CD4-positive, alpha-beta T cell treated with Interleukin-15 for 1 hour (primary cell): ENCODE measurements at regions not wholly inside any gene's neighbourhood (a gene's known extent, or its start where the extent isn't known, plus 50 kb on each side); places are given as distances from the start of the nearest gene placed in this dataset.

Experiments
- DNase-seq: peaks from one replicate; pipeline ENCODE4 v3.0.0-alpha.2; 2020

DNA sequence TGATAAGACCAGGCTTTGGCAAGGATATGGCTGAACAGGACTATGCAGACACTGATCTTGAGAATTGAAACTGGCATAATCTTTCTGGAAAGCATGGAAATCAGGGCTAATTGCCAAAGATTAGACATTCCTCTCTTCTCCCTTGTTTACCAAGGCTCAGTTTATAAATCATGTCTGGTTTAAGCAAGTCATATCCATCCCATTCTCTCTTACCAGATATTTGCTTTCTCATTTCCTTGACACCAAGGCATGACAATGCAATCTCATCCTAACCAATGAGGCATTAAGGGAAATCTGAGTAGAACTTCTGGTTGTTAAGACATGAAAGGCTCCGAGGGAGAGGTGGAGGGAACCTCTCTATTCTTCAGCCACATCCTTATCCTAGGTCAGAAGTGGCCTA is 110.3 kb upstream of the CEP85L start:
- DNase-seq: no peak

DNA sequence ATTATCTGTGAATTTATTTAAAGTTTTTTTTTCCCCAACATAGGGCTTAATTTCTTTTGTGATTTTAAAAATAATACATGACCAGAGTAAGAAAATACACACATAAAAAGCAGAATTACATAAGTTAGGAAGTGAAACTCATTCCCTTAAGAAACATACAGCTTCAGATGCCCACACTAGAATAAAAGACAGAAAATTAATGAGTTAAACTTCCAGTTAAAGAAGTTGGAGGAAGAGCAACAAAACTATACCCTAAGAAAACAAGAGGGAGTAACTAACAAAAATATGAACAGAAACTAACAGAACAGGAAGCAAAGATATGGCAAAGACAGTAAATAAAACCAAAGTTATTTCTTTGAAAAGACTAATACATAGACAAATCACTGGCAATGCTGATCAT is 107.6 kb upstream of the CEP85L start:
- DNase-seq: no peak

DNA sequence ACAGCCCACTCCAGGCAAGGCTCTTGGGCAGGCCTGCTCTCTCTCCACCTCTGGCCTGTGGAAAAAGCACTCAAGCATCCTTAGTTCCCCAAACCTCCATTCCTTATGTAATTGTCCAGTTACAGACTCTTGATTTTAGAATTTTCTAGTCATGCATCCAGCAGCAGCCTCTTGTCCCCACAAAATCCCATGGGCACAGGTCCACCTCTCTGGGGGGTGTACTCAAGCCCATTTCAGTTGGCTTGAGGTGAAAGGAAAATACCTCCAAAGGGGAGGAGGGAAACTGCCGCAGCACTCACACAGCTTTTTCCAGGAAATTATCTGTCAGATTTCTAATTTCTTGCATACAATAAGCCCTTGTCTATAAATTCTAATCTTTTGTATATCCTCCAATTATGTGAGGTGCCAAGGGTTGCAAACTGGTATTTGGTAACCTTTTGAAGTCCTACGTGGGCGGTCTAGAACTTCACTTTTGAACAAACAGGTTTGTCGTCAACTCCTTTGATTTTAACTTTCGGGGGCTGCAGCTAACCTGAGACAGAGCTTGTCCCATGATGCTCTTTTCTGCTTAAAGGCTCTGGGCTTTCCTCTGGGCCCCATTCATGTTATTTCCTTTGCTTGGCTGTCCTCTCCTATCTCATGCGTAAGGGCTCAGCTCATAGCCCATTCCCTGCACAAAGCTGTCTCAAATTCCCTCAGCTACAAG is 104.7 kb upstream of the CEP85L start:
- DNase-seq: no peak

DNA sequence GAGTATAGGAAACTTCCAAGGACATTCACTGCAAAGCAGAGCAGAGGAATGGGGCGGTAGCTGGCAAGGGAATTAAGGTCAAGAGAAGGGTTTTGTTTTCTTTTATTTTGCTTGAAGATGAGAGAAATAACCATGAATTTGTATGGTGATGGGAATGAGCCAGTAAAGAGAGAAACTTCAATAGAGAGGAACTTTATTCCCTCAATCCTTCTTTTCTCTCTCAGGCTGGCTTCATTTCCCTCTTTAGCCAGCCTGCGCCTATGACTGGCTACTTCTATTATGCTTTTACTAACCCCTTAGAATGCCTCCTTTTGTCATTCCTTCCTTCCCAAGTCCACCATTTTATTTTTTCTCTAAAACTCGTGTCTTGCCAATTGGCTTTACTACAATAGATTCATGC is 101.4 kb upstream of the CEP85L start:
- DNase-seq: no peak

DNA sequence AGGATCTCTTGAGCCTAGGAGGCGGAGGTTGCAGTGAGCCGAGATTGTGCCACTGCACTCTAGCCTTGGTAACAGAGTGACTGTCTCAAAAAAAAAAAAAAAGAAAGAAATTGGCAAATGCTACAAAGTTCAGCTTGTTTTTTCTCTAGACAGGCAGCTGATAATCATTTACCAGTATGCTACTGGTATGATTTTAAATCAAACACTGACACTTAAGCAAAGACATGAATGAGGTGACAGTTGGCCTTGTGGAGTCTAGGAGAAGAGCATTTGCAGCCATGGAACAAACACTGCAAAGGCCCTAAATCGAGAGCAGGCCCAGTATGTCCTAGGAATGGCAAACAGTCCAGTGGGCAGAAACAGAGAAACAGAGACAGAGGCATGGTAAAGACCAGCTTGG is 99.7 kb upstream of the CEP85L start:
- DNase-seq: no peak

DNA sequence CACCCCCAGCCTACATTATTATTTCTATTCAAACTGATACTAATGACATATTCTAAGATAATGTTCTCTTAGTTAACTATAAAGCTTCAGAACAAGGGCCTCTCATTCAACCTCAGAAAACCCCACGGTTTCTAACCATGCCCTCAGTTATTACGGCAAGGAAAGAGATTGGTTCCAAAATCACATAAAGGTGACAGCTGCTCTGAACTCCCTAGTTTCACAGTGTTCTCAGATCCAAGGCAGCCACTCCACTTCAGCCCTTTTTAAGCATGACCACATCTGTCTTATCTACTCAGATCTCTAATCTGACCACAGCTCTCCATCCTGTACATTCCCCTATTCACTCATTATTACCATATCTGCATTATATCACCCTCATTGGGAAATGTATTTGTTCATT is 98.8 kb upstream of the CEP85L start:
- no peak for DNase-seq

DNA sequence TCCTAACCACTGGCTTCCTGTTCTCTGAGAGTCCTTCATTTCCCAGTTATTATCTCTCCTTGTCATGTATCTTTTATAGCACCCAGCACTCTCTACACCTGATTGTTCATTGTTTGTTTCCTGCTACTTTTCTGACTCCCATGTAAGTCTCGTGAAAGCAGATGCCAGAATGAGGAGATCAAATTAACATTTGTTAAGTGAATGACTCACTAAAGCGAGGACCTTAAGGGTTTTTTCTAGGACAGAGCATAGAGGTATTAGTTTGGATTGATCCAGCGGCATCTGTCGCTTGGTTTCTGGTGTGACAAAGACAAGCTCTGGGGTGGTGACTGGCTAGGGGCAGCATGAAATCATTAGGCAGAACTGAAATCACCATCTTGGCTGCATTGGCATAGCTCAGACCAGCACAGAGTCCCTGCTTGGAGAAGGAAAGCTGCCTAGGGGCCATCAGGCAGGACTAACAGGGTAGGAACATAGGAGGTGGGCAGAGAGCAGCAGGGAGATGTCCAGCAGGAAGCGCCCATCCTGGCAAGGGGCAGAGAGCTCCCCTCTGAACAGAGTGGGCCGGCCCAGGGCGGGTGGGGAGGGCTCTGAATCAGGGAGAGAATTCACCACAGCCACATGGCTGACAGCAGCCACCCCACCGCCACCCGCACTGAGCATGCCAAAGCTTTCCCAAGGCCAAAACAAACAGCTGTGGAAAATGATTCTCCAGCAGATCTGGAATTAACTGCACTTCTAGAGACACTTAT is 97.1 kb upstream of the CEP85L start:
- DNase-seq: no peak

DNA sequence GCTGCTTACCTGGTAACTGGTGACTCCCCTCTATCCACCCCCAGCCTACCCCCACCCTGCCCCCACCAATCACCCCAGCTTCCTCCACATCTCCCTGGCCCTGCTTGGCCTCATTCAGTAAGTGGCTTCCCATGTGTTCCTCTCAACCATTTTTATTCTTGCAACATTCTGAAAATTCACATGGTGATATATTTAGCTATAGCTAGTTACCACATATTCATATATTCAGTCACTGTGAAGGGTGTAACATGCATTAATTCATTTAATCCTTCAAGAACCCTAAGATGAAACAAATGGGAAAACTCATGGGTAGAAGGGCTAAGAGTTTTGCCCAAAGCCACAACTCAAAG is 95.4 kb upstream of the CEP85L start:
- no peak for DNase-seq

DNA sequence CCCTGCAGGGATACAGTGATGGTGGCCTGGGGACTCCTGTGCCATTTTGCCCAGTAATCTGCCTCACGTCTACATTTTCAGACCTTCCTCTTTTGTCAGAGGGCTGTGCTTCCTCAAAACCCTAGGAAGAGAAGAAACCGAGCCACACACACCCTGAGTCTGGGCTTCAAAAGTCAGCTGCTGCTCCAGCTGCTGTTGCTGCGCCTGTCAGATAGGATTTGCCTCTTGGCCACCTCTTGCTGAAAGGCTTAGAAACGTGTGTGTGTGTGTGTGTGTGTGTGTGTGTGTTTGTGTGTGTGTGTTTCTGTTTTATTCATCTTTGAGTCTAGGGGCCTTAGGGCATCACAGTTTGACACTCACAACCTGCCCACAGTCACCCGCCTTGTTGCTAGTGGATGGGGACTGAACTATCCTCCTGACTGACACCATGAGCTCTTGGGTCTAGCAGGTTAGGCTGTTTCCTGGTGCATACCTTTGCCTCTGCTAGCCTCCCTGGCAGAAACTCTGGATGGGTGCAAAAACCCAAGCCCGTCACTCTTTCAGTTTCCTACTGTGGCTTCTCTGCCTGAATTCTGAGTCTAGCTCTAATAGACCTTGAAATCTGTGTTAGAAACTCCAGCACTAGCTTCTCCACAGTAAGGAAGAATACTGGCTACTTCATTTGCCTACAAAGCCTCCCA is 94.9 kb upstream of the CEP85L start:
- peak; percentile 38 for DNase-seq

DNA sequence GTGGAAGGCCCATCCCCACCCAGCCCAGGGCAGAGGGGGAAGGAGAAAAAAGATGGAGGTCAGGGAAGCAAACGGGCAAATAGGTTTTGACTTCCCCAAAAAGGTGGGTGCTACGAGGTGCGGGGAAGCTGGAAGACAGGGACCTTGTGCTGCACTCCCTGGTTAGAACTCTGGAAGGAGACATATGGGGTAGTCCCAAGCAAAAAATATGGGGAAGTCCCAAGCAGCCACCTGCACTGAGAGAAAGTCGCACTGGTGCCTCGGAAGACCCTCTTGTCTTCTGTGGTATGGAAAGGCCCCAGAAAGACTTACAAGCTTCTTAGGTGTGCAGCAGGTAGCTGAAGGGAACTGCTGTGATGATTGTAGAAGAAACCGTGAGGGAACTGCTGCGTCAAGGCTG is 93.8 kb upstream of the CEP85L start:
- DNase-seq: no peak

DNA sequence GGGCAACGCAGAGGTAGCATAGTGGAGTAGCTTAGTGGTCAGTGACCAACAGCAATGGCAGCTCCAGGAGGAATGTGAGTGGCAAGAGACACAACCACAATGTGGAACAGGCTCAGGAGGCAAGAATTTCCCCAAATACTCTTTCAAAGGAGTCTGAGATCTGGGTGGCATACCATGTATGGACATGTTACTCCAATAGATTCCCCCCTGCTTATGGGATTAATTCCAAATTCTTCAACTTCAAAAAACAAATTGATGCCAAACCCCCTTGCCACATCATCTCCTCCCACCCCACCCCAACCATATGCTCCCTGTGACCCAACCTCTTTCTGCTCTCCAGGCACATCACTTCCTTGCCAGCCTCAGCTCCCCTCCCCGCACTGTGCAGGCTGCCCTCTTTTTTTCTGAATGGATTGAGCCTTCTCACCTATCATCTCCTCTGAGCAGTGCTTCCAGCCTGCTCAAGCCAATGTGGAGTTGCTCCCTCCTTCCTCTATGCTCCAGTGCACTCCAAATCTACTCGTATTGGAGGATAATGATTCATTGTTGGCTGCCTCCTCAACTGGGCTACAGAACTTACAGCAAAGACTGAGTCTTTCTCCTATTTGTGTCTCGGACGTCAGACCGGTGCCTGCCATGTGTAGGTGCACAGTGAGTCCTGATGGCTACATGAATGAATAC is 93.0 kb upstream of the CEP85L start:
- no peak for DNase-seq

DNA sequence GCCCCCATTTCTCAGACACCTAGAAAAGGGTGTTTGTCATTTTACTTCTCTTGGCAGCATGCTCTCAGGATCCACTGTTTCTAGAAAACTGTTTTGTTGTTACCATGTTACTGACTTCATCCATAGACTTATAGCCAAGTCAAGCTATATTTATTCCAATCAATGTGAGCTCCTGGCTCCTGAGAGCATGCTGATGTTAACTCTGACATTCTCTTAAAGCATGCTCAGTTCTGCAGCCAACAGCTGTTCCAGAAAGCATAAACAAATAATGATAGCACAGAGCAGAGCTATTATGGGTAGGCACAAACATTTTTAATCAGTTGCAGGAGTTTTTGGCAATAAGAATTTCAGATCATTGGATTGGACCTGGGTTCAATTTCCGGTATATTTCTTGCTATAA is 92.4 kb upstream of the CEP85L start:
- no peak for DNase-seq

DNA sequence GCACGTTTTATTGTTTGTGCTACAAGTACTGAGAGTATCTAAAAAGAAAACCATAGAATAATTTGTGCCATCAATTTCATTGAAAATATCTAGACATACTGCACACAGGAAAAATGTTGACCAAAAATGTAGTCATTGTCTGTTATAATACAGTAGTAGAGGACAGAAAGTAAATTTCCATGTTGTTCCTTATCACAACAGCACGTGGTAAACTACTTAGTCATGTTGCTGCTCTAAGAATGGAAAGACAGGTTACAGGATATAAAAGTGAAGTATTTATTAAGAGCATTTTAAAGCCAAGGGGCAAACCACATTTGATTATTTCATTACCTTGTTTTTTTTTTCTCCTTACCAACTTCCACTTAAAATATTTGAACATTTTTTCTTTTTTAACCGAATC is 89.0 kb upstream of the CEP85L start:
- DNase-seq: no peak

DNA sequence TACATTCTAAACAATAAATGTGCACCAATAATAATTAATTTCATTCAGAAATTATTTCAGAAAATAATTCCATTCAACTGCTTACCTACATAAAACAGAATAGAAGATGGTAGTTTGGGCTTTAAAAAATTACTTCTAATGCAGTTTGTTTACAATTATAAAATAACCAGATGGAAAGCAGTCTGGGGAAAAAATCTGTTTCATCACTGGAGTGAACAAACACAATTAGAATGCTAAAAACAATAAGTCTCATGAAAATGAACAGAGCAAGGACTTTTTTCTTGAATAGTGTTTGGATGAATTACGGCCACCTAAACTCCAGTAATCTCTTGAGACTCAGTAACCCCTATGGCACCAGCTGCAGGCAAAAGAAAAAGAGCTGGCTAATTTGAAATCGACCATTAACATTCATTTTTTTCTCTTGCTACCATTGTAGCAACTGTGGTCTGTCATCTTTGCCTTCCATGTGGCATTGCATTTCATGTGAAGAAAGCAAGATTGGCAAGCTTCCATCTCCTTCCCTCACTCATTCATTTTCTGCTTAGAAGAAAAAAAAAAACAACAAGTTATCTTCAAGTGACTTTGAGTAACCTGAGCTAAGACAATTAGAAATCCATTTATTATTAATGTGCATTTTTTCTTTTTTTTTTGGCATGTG is 88.4 kb upstream of the CEP85L start:
- no peak for DNase-seq

DNA sequence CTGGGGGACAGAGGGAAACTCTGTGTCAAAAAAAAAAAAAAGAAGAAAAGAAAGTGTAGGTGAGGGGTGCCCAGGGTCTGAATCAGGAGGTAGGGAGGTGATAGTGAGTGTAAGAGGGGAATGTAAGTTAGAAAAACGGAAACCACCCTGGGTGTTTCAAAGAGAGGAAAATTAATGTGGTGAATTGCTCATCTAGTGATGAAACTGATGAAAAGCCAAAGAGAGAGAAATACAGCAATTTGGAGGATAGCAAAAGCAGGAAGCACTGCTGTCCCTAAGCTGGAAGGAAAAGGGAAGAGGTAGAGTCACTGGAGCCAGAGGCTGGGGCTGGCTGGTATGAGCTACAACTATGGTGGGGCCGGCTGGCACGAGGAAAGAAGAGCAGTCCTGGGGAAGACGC is 85.0 kb upstream of the CEP85L start:
- DNase-seq: no peak

DNA sequence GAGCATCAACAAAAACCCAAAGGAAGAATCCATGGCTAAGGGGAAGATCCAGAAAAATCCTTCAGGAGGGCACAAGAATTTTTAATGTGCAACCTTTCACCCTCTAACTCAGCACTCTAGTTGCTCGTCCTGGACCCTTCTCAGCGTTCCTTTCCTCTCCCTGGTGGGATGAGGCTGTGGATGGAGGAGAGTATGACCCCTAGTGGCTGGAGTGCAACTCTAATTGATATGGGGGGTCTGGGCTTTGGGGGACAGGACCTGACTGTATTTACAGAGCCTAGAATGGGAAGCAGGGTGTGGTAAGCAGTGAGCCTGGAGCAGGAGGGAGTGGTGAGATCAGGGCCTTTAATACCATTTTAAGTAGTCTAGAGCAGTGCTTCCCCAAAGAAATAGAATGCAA is 83.9 kb upstream of the CEP85L start:
- DNase-seq: no peak

DNA sequence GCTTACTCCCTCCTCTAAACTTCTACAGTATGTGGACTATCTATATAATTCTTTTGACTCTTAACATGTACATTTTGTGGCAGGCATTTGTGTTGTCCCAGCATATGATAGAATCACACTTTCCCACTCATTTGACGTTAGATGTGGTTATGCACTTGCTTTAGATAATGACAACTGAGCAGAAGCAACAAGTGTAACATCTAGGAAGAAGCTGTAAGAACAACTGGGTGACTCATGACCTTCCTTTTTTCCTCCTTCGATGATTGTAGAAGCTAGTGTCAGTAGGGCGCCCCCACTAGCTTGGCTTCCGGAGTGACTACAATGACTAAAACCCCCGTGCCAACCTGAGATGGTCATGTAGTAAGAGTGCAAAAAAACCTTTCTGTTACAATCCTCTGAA is 74.6 kb upstream of the CEP85L start:
- peak; percentile 70 for DNase-seq

DNA sequence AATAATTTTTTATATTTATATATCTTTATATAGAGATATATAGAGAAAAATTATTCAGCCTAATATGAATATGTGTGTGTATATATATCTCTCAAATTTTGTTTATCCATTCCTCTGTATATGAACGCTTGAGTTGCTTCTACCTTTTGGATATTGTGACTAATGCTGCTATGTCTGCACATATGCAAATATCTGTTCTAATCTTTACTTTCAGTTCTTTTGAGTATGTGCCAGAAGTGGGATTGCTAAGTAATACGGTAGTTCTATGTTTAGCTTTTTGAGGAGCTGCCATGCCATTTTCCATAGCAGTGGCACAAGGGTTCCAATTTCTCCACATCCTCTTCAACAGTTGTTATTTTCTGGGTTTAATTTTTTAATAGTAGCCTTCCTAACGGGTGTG is 72.8 kb upstream of the CEP85L start:
- no peak for DNase-seq

DNA sequence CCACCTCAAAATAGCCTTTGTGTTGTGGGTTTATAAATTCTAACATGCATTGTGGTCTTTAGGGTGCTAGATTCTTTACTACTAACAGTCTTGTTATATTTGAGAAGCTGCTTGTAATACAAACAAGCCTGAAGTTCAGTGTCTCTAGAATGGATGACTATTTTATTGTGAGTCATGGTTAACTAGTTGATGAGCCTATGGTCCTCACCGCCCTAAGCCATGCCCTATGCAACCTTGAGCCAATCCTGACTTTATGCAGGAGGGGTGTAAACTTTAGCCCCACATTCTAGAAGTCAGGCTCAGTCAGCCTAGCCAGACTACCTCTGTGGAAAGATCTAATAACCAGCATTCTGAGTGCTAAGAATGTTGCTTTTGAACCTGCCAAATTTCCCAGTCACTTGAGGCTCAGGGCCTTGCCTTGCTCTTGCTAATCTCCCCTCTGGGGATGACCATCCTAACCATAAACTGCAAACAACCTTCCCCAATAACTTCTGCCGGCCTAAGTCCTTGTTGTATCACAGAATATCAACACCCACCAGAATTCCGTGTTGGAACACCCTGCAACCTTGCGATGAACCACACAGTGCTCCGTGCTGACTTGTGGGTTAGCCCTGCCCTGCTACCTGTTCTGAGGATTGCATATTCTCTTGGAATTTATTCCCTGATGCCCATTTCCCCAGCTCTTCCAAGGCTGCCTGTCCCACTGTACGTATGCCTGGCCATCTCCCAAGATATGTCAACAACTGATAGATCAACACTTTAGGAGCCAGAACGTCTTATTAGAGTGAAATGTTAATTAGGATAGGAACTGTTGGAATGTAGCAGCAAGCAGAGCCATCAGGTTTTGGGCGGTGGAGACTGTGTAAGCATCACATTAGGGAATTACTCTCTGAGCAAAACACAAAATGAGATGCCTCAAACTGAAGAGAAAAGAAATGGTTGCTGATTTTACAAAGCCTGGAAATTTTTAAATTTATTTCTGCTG is 71.7 kb upstream of the CEP85L start:
- no peak for DNase-seq

DNA sequence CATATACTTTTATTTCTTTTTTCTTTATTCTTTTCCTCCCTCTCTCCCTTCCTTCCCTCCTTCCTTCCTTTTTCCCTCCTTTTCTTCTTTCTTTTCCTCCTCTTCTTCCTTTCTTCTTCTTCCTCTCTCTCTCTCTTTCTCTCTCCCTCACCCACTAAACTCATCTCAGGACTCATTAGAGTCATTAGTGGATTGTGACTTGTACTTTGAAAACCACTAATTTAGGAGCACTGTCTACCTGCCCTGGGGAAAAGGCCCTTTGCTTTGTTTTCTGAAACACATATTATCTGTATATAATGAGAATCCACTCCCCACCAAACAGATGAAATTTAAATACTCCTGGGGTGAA is 68.7 kb upstream of the CEP85L start:
- no peak for DNase-seq

DNA sequence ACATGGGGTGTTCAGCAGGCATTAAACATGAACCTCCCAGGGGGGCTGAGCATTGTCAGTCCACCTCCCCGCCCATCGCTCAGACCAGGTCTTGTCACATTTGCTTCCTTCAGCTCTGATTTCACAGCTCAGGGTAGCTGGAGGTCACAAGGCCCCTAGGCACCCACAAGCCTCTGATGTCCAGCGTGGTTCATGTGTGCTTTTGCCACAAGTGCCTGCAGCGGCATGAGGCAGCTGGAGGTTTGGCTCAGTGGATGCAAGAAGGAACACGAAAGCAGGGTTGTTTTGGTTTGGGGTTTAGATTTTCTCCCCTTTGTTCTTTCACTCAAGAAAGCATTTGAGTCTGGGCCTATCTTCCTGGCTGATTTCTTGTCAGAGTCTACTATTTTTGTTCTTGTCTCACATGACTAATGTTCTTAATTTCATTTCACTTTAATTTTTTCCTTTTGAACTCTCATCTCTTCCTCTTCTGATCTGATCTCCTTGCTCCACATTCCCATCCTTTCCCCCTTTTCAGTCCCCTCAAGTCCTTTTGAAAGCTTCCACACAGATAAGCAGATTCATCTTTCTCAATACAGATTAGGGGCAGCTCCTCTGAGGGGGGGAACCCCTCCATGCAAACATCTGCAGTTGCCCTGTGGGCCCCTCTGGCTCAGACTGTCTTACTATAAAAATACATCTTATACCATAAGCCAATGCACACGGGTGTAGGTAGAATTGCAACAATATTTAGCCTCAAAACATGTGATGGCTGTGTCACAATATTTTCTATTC is 68.1 kb upstream of the CEP85L start:
- DNase-seq: no peak
